CD14-positive monocyte (primary cell): ENCODE measurements at regions not wholly inside any gene's neighbourhood (a gene's known extent, or its start where the extent isn't known, plus 50 kb on each side); places are given as distances from the start of the nearest gene placed in this dataset.

Source experiments
- DNase-seq, 3 donors: peaks; one replicate each; pipeline ENCODE4 v3.0.0-alpha.2; 2011 to 2022
- H2AFZ ChIP-seq: 2 replicates; pipeline ENCODE4 v1.6.0; 2012; ENCODE audit warnings: mild to moderate bottlenecking, low read depth, low read length, inconsistent platforms; ENCODE audit not compliant: insufficient read depth, poor library complexity, severe bottlenecking
- H3K27ac ChIP-seq, 2 donors: 1 replicate in 1 of 2; 2 replicates in 1 of 2; pipeline ENCODE4 v1.5.1; 2012 to 2013; ENCODE audit warnings: low read length in 2 of 2, control low read depth in 1 of 2, inconsistent platforms in 1 of 2, low read depth in 1 of 2, mild to moderate bottlenecking in 1 of 2
- H3K27me3 ChIP-seq, 2 donors: one replicate each; pipeline versions ENCODE4 v1.6.0 to v1.6.1; 2011 to 2013; ENCODE audit warnings: low read length in 2 of 2; ENCODE audit not compliant: control insufficient read depth in 2 of 2, insufficient read depth in 2 of 2
- H3K36me3 ChIP-seq, 2 donors: replicated peaks in 1 of 2; 1 replicate in 1 of 2; 2 replicates in 1 of 2; pipeline versions ENCODE4 v1.5.1 to v1.6.1; 2012 to 2013; ENCODE audit warnings: low read length in 2 of 2, control low read depth in 1 of 2, inconsistent platforms in 1 of 2, mild to moderate bottlenecking in 1 of 2; ENCODE audit not compliant: insufficient read depth in 2 of 2, control insufficient read depth in 1 of 2
- H3K4me1 ChIP-seq, 2 donors: 1 replicate in 1 of 2; 2 replicates in 1 of 2; pipeline versions ENCODE4 v1.5.1 to v1.6.1; 2012 to 2013; ENCODE audit warnings: low read length in 2 of 2, control low read depth in 1 of 2, inconsistent platforms in 1 of 2, mild to moderate bottlenecking in 1 of 2, moderate library complexity in 1 of 2; ENCODE audit not compliant: insufficient read depth in 2 of 2, control insufficient read depth in 1 of 2
- H3K4me2 ChIP-seq: replicated peaks from 2 replicates; pipeline ENCODE3; 2012; ENCODE audit warnings: low read length, moderate library complexity, mild to moderate bottlenecking; ENCODE audit not compliant: poor library complexity, severe bottlenecking; ENCODE audit errors: extremely low read depth
- H3K4me3 ChIP-seq, 3 experiments: fragments of 200-600 bp in 1 of 3; sonication (generic) in 1 of 3; replicated peaks in 1 of 3; 1 replicate in 2 of 3; 2 replicates in 1 of 3; pipeline ENCODE4 v1.5.1; 2011 to 2013; ENCODE audit warnings: low read length in 3 of 3, mild to moderate bottlenecking in 3 of 3, control low read depth in 2 of 3, low read depth in 2 of 3, inconsistent platforms in 1 of 3, moderate library complexity in 1 of 3
- H3K79me2 ChIP-seq: 2 replicates; pipeline ENCODE4 v1.6.0; 2012; ENCODE audit warnings: mild to moderate bottlenecking, control low read depth, inconsistent platforms, low read length, moderate library complexity; ENCODE audit not compliant: insufficient read depth
- H3K9ac ChIP-seq: 2 replicates; pipeline ENCODE4 v1.6.0; 2017; ENCODE audit warnings: low read length, mild to moderate bottlenecking; ENCODE audit not compliant: insufficient read depth, poor library complexity, severe bottlenecking
- H3K9me3 ChIP-seq, 2 donors: replicated peaks in 1 of 2; 1 replicate in 1 of 2; 2 replicates in 1 of 2; pipeline versions ENCODE4 v1.5.1 to v1.6.1; 2012 to 2013; ENCODE audit warnings: low read length in 2 of 2, control low read depth in 1 of 2; ENCODE audit not compliant: control insufficient read depth in 1 of 2, insufficient read depth in 1 of 2
- H4K20me1 ChIP-seq: 2 replicates; pipeline ENCODE4 v1.6.0; 2012; ENCODE audit warnings: mild to moderate bottlenecking, low read length, control low read depth, moderate library complexity; ENCODE audit not compliant: insufficient read depth
- H3K27ac Mint-ChIP-seq, 7 donors: one replicate each; pipeline ENCODE4 v1.8.0; 2020; ENCODE audit warnings: mild to moderate bottlenecking in 7 of 7, mixed read lengths in 7 of 7, moderate library complexity in 6 of 7, inconsistent platforms in 2 of 7
- H3K27me3 Mint-ChIP-seq, 3 donors: one replicate each; pipeline ENCODE4 v1.8.0; 2021 to 2022; ENCODE audit warnings: low read depth in 3 of 3, mild to moderate bottlenecking in 3 of 3, mixed read lengths in 3 of 3, moderate library complexity in 3 of 3, inconsistent platforms in 1 of 3
- H3K36me3 Mint-ChIP-seq, 2 donors: one replicate each; pipeline ENCODE4 v1.8.0; 2020; ENCODE audit warnings: mixed read lengths in 2 of 2, inconsistent platforms in 1 of 2, mild to moderate bottlenecking in 1 of 2
- H3K4me1 Mint-ChIP-seq: one replicate; pipeline ENCODE4 v1.8.0; 2020; ENCODE audit warnings: mild to moderate bottlenecking, mixed read lengths
- H3K4me3 Mint-ChIP-seq, 2 donors: one replicate each; pipeline ENCODE4 v1.8.0; 2020; ENCODE audit warnings: mild to moderate bottlenecking in 2 of 2, mixed read lengths in 2 of 2, moderate library complexity in 1 of 2
- H3K9me3 Mint-ChIP-seq, 7 donors: one replicate each; pipeline ENCODE4 v1.8.0; 2020 to 2022; ENCODE audit warnings: mixed read lengths in 7 of 7, mild to moderate bottlenecking in 6 of 7, moderate library complexity in 6 of 7, inconsistent platforms in 2 of 7
- CTCF ChIP-seq: fragments of 200-600 bp; IDR thresholded peaks from one replicate; pipeline ENCODE4 v1.8.0; 2022; ENCODE audit warnings: antibody characterized with exemption, mild to moderate bottlenecking
- WGBS: methylation state at CpG from one replicate; pipeline ENCODE4 v1.1.5; 2013; ENCODE audit warnings: missing lambda C conversion rate; ENCODE audit not compliant: insufficient coverage; 5-methylcytosine and 5-hydroxymethylcytosine counted together
- intact Hi-C, 2 donors: fragments of 100-400 bp; cut with micrococcal nuclease; formaldehyde crosslinking; loops; one replicate each; pipeline versions ENCODE4 v1.15.0 to v1.15.1; 2023

GRCh38 chr11:7168741-7168990 is 79.9 kb downstream of the RBMXL2 start:
- Histone ChIP-seq H2AFZ (no peak overlapping the region), H4K20me1 (no peaks in the 10 kb centered on the region), H3K9me3 (no peaks in the 10 kb centered on the region), H3K4me1 (no peaks in the 10 kb centered on the region), H3K79me2 (no peaks in the 10 kb centered on the region), H3K27ac (no peak overlapping the region), H3K4me2 (no peak overlapping the region), H3K9ac (no peak overlapping the region), H3K4me3 (no peak overlapping the region), H3K36me3 (no peaks in the 10 kb centered on the region), H3K27me3 (no peaks in the 10 kb centered on the region)
- Mint-ChIP-seq H3K4me3 (no peak overlapping the region), H3K36me3 (no peaks in the 10 kb centered on the region), H3K9me3 (no peaks in the 10 kb centered on the region), H3K4me1 (no peaks in the 10 kb centered on the region), H3K27me3 (no peaks in the 10 kb centered on the region), H3K27ac (no peak overlapping the region)
- no peak for TF ChIP-seq CTCF
- intact Hi-C loops, result no loop called here
- WGBS, result no CpG with 5 or more reads among the region's 1 CpG
- no peak for DNase-seq

- Mint-ChIP-seq H3K36me3 (no peaks in the 10 kb centered on the region), H3K4me3 (no peak overlapping the region), H3K9me3 (no peaks in the 10 kb centered on the region), H3K4me1 (no peaks in the 10 kb centered on the region), H3K27me3 (no peaks in the 10 kb centered on the region), H3K27ac (no peak overlapping the region)
- TF ChIP-seq CTCF, result no peak
- H3K79me2 ChIP-seq, result no peaks in the 10 kb centered on the region
- H3K27me3 ChIP-seq, result no peaks in the 10 kb centered on the region
- no peak overlapping the region for H3K27ac ChIP-seq
- no peaks in the 10 kb centered on the region for H3K9me3 ChIP-seq
- H3K36me3 ChIP-seq, result no peaks in the 10 kb centered on the region
- no peaks in the 10 kb centered on the region for H4K20me1 ChIP-seq
- H3K9ac ChIP-seq, result no peak overlapping the region
- no peaks in the 10 kb centered on the region for H3K4me1 ChIP-seq
- WGBS, result 100% methylated on average over 1 of the region's 6 CpGs
- no peak overlapping the region for H3K4me3 ChIP-seq
- H2AFZ ChIP-seq, result no peak overlapping the region
- no peak for DNase-seq
- intact Hi-C loops, result no loop called here
- no peak overlapping the region for H3K4me2 ChIP-seq
These were observed 81.3 kb upstream of the SYT9 start for GRCh38 chr11:7170431-7170830.
